ENCODE measurements at regions not wholly inside any gene's neighbourhood (a gene's known extent, or its start where the extent isn't known, plus 50 kb on each side); places are given as distances from the start of the nearest gene placed in this dataset.

- intact Hi-C loops (cut with micrococcal nuclease), result no loop called here
Measured at GRCh38 chr20:60729135-60729900, 522.7 kb upstream of the CDH4 start.

DNA sequence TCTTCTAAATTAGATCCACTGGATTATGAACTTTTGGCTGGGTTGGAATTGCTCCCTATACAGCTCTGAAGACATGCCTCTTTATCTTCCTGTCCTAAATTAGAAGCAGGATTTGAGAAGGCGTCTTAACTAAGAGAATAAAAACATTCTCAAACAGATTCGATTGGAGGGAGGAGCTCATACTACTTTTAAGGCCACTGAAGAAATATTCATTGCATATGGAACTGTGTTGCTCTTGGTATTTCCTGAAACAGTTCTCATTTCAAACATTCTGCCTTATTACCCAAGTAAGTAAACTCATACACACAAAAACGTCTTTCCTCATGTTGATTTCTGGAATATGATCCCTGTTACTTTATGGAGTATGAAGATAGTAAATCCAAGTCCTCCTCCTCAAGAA lies 519.7 kb upstream of the CDH4 start:
- intact Hi-C loops (cut with micrococcal nuclease), result no loop called here

GRCh38 chr20:60748086-60748485 lies 504.0 kb upstream of the CDH4 start:
- intact Hi-C loops (cut with micrococcal nuclease), result no loop called here

GRCh38 chr20:60749804-60750602 lies 502.1 kb upstream of the CDH4 start:
- intact Hi-C loops (cut with micrococcal nuclease), result no loop called here

GRCh38 chr20:60750909-60751308 lies 501.2 kb upstream of the CDH4 start:
- intact Hi-C loops (cut with micrococcal nuclease), result no loop called here

DNA sequence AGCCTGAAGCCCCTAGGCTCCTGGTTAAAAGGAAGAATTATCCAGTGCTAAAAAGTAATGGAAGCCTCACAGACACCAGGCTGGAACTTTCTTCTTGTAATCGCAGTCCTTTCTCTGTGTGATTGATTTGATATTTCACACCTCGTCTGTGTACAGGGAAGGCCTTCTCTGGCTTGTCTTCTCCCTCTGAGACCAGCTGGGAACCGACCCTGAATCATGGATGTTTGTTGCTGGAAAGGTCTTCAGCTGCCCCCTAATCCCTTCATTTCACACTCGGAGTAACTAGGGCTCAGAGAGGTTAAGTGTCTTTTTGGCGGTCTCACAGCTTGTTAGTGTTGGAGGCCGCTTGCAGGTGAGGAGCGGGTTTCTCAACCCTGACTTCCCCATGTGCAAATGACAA lies 500.2 kb upstream of the CDH4 start:
- intact Hi-C loops (cut with micrococcal nuclease), result no loop called here

GRCh38 chr20:60752741-60753420 lies 499.2 kb upstream of the CDH4 start:
- intact Hi-C loops (cut with micrococcal nuclease), result no loop called here

DNA sequence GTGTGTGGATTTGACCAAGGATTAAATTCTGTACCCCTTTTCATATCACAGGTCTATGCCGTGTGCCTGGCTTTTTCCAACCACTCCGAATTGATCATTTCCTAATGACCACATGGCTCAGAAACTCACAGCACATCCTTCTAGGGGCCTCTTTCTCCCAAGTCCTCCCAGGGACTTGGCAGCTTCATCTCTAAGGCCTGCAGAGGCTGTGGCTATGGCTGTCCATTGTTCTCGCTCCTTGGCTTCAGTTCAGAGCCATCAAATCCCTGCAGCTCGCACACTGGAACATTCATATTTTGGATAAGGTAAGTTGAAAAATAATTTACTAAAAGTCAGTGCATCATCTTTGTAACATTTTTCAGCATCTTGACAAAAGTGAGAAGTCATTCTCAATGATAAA lies 497.2 kb upstream of the CDH4 start:
- intact Hi-C loops (cut with micrococcal nuclease), result no loop called here

DNA sequence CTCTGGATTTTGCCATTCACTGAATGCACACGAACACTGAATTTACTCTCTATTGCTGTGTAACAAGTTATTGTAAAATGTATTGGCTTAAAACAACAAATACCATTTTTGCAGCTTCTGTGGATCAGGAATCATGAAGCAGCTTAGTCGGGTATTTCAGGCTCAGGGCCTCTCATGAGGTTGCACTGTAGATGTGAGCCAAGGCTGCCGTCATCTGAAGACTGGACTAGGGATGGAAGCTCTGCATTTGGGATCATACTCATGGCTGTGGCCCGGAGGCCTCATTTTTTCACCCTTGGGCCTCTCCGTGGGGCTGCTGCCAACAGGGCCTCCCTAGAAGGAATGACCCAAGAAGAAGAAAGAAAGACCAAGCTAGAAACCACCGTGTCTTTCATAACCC lies 492.4 kb upstream of the CDH4 start:
- intact Hi-C loops (cut with micrococcal nuclease), result no loop called here

DNA sequence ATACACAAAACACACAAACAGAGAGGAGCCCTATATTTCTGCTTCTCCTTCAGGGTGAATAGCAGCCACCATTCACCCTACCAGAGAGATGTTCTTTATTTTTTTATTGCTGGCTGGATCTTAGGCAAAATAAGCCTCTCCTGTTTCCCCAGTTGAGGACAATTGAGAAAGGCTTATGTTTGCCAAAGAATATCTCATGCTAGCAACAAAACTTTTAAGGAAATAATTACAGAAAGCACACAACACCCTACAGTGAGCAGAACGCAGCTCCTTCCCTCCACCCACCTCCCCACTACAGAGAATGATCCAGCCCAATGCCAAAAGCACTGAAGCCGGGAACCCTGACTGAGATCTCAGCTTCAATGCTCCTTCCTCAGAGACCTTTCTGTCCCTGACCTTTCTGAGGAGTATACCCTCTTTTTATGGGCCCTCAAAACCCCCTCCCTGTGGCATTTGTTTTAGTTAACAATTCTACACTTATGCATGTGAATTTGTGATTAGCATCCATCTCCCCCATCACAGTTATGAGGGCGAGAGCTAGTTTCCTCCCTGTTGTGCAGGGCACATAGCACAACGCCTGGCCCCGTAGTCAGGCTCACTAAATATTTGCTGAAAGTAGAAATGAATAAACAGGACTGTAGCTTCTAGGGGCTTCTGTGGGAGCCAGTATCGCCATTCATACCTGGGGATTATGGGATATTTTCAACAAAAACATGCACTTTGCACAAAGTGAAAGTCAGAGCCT lies 491.6 kb upstream of the CDH4 start:
- intact Hi-C loops (cut with micrococcal nuclease), result no loop called here

GRCh38 chr20:60761056-60761455 lies 491.0 kb upstream of the CDH4 start:
- intact Hi-C loops (cut with micrococcal nuclease), result no loop called here

GRCh38 chr20:60762386-60762785 lies 489.7 kb upstream of the CDH4 start:
- intact Hi-C loops (cut with micrococcal nuclease), result no loop called here

- intact Hi-C loops (cut with micrococcal nuclease), result no loop called here
Measured at GRCh38 chr20:60764328-60764727, 487.7 kb upstream of the CDH4 start.

DNA sequence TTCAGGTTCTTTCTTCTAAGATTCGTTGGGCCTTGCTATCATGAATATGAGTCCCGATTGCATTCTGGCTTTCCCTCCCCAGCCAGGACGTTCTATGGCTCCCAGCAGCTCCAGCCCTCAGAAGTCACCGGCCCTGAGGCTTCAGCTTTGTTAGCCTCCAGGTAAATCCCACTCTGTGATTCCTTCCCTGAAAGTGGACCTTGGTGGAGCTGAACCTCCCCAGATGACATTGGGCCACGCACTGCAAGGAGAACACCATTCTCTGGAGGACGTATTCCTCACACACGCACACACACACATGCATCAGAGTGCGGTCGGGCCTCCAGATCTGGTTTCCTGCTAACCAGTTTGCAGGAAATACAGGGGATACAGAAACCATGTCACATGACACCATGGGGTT lies 487.3 kb upstream of the CDH4 start:
- intact Hi-C loops (cut with micrococcal nuclease), result no loop called here

GRCh38 chr20:60765821-60766403 lies 486.1 kb upstream of the CDH4 start:
- intact Hi-C loops (cut with micrococcal nuclease), result no loop called here

DNA sequence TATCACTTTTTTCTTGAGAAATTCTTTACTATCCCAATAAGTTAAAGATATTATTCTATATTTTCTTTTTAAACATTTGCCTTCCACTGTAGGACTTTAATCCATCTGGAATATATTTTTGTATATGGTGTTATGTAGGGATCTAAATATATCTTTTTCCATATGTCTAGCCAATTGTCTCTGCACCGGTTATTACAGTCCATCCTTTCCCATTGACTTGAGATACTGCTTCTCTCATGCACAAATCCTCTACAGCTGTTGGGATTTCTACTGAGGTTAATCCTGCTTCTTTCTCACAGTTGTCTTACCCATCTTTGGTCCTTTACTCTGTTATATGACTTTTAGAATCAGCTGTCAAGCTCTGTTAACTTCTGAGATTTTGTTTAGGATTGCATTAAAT lies 483.8 kb upstream of the CDH4 start:
- intact Hi-C loops (cut with micrococcal nuclease), result no loop called here

DNA sequence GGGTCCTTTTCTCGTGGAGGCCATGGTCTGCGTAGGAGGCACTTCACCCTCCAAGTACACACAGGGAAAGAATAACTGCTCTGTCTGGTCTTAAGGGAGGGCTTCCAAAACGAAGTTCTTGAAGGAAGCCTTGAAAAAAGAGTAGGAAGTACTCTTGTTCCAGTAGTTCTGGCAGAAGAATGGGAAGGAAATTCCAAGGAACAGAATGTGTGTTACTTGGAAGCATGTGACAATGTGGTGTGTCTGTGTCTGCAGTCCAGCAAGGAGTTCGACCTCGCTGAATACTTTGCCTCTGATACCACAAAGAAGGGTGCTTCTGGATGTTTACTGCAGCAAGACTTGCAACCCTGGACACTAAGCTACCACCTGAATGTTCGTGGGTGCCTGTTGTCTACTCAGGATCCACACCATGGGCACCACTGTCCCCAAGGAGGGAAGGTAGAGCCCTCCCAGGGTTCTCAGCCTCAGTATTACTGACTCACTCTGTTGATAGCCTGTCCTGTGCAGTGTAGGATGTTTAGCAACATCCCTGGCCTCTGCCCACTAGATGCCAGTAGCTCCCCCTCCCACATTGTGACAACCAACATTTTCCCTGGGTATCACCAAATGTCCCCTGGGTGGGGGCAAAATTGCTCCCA lies 471.6 kb upstream of the CDH4 start:
- intact Hi-C loops (cut with micrococcal nuclease), result no loop called here

DNA sequence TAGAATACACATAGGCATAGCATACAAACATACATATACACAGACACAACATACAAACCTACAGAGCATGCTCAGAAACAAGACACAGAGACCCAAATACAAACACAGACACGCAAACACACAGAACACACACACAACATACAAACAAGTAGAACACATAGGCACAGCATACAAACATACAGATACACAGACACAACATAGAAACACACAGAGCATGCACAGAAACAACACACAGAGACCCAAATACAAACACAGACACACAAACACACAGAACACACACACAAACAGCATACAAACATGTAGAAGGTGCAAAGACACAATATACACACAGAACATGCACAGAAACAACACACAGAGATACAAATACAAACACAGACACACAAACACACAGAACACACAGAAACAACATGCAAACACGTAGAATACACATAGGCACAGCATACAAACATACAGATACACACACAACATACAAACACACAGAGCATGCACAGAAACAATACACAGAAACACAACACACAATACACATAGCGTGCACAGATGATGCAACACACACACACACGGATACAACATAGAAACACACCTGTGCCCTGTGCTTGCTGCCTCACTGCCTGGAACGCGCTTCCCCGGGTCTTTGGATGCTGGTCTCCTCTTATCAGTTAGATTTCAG lies 469.0 kb upstream of the CDH4 start:
- intact Hi-C loops (cut with micrococcal nuclease), result no loop called here

DNA sequence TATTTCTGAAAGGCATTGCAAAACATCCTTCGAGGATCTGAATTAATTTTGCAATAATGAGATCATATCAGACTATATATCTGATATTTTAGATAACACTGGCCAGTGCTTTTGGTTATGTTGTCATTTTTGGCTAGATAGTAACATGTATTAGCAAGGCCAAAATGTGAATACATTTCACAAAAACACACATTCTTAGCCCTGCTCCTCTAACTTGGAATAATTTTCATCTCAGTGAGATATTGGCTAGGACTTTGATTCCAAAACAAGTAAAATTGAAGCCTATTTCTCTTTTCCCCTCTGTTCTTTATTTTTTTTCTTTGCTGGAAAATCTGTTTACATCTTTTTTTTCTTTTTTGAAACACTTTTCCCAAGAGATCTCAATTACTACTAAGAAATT lies 466.8 kb upstream of the CDH4 start:
- intact Hi-C loops (cut with micrococcal nuclease), result no loop called here

DNA sequence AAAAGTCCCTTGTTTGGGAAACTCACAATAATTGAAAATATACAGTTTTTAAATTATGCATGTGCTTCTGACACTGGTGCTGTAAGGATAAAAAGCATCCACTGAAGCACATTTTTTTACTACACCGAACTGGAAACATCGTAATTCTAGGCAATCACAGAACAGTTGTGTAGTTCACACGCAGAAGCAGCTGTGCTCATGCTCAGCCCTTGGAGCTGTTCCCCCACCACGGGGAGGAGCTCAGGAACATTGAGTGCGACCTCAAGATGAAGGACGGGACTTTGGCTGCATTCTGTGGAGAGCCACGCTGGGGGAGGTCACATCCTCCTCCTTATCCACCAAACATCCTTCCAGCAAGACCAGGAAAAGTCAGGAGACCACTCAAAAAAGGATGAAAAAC lies 466.3 kb upstream of the CDH4 start:
- intact Hi-C loops (cut with micrococcal nuclease), result no loop called here
